NCI-H2196 treated with DMSO at 0.1 percent for 48 hours (cell line): ENCODE measurements at regions not wholly inside any gene's neighbourhood (a gene's known extent, or its start where the extent isn't known, plus 50 kb on each side); places are given as distances from the start of the nearest gene placed in this dataset.

Experiments
- DNase-seq: peaks from one replicate; lab custom pipeline; 2025; ENCODE audit not compliant: unreplicated experiment; lab: John Stamatoyannopoulos, UW

GRCh38 chr10:124305131-124305530 lies 113.6 kb downstream of the OAT start:
- DNase-seq, result no peak

- DNase-seq, result no peak
These were observed 114.9 kb downstream of the OAT start for GRCh38 chr10:124303662-124304418.

- no peak for DNase-seq
These were observed 115.7 kb downstream of the OAT start for GRCh38 chr10:124302951-124303505.

GRCh38 chr10:124301736-124302135 lies 117.0 kb downstream of the OAT start:
- no peak for DNase-seq

- no peak for DNase-seq
These were observed 118.0 kb downstream of the OAT start for GRCh38 chr10:124300735-124301134.

GRCh38 chr10:124300224-124300623 lies 118.5 kb downstream of the OAT start:
- no peak for DNase-seq

- DNase-seq, result no peak
These were observed 119.0 kb downstream of the OAT start for GRCh38 chr10:124299696-124300095.

- DNase-seq, result no peak
These were observed 119.8 kb downstream of the OAT start for GRCh38 chr10:124298891-124299290.

GRCh38 chr10:124296813-124297788 lies 121.6 kb downstream of the OAT start:
- no peak for DNase-seq

- peak; percentile 13 for DNase-seq
These were observed 122.5 kb downstream of the OAT start for GRCh38 chr10:124296121-124296812.

GRCh38 chr10:124294811-124295770 lies 123.6 kb downstream of the OAT start:
- no peak for DNase-seq

- no peak for DNase-seq
These were observed 124.9 kb downstream of the OAT start for GRCh38 chr10:124293616-124294449.

GRCh38 chr10:124292911-124293615 lies 125.7 kb downstream of the OAT start:
- DNase-seq, result no peak

- DNase-seq, result no peak
These were observed 127.6 kb downstream of the OAT start for GRCh38 chr10:124291001-124291701.

- no peak for DNase-seq
These were observed 128.6 kb downstream of the OAT start for GRCh38 chr10:124289851-124290795.

- no peak for DNase-seq
These were observed 129.5 kb downstream of the OAT start for GRCh38 chr10:124288928-124289850.
